HL-60/S4 treated with retinoic acid at 250 ng/mL for 4 days and 3 days (cell line): ENCODE measurements at regions not wholly inside any gene's neighbourhood (a gene's known extent, or its start where the extent isn't known, plus 50 kb on each side); places are given as distances from the start of the nearest gene placed in this dataset.
"Not testable (repeated sequence)": the region's sequence is repeated elsewhere in the genome, so short reads cannot be mapped to it uniquely, and the experiment has no call there.

ENCODE experiments used
- in situ Hi-C: fragments of 300-500 bp; cut with MboI; formaldehyde crosslinking; loops from 2 replicates; pipeline ENCODE4 v1.7.0; 2022; ENCODE audit warnings: low sequenced_read_pairs

DNA sequence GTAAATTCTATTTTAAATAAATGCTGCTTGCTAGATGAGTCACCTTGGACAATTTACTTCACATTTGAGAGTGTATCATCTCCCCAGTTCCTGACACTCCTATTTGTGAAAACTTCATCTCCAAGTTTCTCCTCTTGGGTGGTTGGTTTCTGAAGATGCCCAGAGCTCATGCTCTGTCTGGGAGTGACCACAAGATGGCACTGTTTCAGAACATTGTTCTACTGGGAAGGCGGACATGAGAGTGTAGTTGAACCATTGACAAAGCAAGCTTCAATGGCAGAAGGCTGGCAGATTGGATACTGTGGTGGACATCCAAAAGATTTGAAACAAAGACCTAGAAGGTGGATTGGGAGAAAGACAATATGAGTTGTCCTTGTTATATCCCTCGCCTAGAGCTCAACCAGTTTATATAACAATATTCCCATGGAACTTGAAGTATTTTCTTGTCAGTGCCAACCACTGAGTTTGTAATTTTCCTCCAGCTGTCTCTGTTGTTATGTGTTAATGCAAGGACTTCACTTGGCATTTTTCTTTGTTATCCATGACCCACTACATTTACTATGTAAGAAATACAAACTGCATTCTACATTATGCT lies 234.3 kb upstream of the ANKH start:
- in situ Hi-C loops = no loop called here

DNA sequence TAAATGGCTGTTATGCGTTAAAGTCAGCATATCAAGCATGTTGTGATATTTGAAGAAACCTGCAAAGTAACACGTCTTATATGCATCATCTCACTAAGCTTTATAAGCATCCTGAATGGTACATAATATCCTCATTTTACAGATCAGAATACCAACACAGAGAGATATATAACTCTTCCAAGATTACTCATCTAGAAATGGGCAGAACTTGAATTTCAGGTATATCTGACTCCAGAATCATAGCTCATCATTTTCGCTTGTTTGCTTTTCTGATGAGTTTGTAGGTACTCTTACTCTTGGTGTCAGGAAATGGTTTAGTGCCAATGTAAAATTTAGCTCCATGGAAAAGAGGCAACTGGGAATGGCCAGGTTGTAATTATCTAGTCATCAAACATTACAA lies 232.3 kb upstream of the ANKH start:
- in situ Hi-C loops = no loop called here

DNA sequence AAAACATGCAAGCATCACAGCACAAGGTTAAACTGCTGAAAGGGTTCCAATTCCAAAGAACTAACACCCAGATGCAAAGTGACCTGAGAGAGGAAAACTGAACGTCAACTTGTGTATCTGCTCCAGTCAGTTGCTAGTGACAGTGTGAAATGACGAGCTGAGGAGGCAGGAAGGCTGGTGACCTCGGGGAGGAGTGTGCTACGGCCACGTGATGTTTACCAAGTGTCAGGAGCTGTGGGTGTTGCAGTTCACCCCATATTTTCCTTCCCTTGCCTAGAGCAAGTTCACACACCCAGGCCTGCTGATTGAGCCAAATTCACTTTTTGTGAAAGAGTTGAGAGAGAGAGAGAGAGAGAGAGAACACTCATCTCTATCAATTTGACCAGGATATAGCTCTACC lies 231.6 kb upstream of the ANKH start:
- in situ Hi-C loops = no loop called here

DNA sequence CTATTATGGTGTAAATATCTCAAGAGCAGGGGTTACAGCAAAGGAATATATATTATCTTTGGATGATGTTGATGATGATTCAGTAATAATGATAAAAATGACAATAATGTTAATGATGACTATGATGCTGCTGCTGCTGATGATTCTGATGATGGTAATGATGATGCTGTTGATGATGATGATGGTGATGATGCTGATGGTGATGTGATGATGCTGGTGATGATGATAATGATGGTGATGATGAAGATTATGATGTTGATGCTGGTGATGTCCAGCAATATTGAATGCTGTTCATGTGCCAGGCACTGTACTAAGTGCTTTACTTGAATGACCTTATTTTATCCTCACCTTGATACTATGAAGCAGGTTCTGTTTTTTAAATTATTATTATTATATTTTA lies 226.0 kb upstream of the ANKH start:
- in situ Hi-C loops = no loop called here

DNA sequence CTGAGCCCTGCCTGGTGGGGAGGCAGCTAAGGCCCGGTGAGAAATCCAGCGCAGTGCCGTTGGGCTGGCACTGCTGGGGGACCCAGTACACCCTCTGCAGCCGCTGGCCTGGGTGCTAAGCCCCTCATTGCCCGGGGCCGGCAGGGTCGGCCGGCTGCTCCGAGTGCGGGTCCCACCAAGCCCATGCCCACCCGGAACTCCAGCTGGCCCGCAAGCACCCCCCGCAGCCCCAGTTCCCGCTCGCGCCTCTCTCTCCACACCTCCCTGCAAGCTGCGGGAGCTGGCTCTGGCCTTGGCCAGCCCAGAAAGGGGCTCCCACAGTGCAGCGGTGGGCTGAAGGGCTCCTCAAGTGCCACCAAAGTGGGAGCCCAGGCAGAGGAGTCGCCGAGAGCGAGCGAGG lies 225.1 kb upstream of the ANKH start:
- in situ Hi-C loops = not testable (repeated sequence)

DNA sequence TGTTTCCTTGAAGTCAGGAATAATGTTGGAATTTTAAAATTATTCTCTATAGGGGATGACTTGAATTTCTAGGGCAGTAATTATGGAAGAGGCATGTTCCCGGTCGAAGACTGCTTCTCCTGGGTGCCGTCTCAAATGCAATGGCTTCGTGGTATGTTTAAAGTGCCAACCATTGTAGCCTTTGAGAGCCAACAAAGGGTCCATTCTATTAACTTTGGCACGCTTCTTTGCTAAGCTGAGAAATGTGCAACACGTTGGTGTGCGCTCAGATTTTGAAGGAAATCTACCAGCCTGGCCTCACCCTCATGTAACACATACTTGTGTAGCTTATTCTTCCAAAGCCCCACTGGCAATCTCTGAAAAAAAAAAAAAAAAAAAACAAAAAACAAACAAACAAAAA lies 221.2 kb upstream of the ANKH start:
- in situ Hi-C loops = no loop called here

DNA sequence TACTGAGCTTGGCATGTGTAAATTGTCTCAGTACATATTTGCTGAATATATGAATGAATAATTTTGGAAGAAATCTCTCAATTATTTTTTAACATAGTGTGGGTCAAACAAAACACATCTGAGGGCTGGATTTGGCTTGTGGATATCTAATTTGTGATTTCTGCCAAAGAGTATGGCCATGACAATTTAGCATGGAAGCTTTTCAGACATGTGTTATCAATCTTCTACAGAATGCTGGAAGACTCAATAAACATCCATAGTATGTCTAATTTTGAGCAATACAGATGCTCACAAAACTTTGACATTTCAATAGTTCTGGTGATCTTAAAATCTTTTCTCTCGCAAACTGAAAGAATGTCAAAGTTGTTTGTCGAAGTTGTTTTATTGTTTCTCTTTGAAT lies 214.1 kb upstream of the ANKH start:
- in situ Hi-C loops = no loop called here

DNA sequence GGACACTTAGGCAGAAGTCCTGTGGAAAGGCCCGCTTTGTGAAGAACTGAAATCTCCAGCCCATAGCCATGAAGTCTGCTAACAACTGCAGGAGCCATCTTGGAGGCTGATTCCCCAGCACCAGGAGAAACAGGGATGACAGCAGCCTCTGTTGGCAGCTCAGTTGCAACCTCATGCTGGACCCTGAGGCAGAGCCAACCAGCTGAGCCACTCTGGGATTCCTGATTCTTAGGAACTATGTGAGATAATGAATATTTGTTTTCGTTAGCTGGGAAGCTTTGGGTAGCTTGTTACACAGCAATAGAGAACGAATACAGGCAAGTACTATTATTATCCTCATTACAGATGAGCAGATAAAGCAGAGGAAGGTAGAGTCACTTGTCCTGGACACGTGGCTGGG lies 210.5 kb upstream of the ANKH start:
- in situ Hi-C loops = no loop called here

DNA sequence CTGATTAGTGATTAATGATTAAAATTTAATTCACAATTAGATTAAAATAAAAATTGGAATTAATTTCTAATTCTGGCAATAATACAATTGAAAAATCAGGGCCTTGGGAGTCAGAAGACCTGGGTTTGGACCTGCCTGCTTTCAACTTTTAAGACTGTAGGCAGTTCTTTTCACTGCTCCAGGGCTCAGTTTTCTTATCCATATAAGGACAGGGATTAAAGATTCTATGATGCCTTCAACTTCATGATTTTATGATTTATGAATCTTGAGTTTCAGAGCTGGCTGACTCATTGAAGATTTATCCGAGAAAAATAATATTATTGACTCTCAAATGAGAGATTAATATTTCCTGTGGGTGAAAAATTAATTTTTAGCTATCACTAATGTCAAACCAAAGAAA lies 208.6 kb upstream of the ANKH start:
- in situ Hi-C loops = no loop called here

DNA sequence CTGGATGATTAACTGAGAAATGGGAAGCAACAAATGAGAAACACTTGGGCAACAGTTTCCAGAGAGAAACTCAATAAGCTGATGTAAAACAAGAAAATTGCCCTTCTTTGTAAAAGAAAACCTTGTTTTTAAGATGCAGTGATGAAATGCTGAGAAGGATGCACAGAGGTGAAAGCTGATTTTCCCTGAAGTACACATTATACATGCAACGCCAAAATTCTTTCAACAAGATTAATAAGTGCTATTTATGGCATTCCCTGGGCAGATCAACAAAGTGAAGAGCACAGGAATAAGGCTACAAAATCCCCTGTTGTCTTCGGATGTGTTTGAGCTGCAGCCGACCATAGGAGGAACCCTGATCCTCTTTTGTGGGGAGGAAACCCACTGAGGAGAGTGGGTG lies 208.0 kb upstream of the ANKH start:
- in situ Hi-C loops = no loop called here

DNA sequence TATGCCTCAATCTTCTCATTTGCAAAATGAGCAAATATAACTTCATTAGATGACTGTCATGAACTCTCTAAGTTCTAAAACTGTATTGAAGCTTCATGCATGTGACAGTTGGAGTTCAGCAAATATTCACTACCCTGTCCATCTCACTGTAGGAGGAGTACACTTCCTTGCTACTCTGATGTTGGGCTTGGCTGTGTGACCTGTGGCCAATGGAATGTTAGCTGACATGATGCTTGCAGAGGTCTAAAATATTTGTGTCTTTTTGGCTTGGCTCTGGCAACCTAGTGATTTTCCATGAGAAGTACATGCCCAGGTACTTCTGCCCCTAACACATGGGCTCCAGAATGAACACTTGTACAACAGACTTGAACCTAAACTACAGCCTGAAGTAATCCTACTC lies 203.1 kb upstream of the ANKH start:
- in situ Hi-C loops = no loop called here

DNA sequence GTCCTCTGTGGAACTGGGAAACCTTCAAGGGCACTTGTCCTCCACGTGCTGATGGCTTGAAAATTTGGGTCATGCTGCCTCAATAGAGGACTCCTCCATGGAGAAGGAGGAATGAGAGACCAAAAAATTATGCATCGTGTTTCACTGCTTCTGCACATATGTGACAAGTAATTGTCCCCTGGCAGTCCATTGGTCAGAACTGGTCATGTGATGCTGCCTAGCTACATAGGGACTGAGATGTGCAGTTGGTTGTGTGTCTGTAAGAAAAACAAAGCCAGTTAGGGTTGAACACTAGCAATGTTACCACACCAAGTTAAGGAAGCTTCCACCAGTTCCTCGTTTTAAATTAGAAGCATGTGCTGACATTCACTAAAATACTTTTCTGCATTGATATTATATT lies 201.9 kb upstream of the ANKH start:
- in situ Hi-C loops = no loop called here

DNA sequence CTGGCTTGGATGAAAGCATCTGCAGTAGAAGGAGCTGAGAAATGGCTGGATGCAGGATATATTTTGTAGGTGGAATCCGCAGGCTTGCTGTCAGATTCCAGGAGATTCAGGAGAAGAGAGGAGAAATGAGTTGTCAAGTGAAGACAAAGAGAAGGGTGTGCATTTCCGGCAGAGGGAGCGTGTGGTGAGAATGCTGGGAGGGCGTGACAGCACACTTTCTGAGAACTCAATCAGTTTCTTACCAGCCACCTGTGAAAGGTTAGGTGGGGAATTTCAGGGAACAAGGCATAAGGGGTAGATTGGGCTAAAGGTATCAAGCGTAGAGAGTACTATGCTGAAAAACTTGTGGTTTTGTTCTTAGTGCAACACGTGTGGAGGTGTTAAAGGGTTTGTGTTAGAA lies 199.3 kb upstream of the ANKH start:
- in situ Hi-C loops = no loop called here

DNA sequence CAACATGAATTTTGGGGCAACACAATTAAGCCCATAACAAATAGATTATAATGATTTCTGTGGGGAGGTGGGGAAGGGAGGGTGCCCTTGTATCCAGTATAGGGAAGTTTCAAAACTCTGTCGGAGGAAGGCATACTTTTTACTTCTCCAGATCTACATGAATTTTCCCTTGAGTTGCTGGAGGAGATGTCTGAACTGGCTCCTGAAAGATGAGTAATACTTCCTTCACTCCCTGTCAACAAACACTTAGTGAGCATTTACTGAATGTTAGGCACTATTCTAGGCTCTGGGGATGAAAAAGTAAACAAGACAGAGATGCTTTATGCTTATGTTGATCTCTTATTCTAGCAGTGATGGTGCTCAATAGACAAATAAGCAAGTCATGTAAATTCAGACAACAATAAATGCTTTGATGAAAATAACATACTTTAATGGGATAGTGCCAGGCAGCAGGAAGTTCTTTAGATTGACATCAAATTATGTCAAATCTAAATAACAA lies 197.9 kb upstream of the ANKH start:
- in situ Hi-C loops = no loop called here

DNA sequence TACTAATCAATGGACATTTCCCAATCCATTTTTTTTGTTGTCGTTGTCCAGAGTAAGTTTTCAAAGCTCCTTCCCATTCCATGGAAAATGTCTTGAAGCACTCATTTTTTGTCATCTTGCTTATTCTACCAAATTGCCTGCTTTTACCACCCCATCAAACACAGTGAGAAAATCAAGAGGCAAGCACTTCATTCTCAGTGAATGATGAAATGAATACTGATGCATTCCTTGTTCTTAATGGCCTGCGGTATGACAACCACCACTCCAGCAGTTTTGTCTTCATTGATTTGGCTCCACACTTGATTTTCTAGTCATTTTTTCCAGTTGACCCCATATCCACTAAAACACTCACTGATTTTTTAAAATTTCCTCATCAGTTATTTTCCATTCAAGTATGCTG lies 193.5 kb upstream of the ANKH start:
- in situ Hi-C loops = no loop called here

DNA sequence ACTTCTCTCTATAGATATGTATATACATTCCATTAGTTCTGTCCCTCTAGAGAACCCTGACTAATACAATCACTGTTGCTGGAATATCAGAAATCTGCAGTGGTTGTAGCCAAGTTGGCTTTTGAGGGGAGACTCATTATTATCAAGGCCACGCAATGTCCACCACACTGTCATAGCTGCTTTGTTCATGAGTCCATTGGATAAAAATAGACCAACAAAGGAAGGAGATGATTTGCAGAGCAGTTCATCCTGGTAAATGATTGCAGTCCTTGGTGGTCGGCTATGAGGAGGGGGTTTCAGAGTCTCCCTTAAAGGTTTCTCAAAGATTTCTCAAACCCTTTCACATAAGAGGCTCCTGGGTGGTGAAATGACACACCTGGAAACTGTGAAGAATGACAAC lies 192.8 kb upstream of the ANKH start:
- in situ Hi-C loops = no loop called here

DNA sequence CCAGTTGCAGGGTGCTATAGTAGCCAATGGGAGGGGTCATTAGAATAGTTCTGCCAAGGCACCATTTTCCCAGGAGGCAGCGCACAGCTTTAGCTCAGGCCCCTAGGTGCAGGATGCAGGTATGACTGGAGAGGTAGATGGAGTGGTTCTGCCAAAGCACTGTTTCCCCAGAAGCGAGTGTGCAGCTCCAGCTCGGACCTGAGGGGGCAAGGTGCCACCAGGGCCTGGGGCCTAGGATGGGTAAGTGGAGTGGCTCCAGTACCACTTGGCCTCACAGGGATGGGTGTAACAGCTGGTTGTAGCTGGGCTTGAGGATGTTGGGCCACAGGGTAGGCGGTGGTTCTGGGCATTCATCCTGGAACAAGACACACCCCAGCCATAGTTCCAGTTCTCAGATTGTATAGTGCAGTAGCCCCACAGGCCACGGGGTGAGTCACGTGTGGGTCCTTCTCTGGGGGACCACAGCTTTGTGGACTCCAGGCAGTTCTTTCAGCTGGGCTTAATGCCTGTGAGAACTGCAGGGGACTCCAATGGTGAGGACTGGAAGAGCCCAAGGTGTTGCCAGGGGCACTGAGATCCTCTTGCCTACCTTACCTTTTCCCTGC lies 185.5 kb upstream of the ANKH start:
- in situ Hi-C loops = no loop called here

DNA sequence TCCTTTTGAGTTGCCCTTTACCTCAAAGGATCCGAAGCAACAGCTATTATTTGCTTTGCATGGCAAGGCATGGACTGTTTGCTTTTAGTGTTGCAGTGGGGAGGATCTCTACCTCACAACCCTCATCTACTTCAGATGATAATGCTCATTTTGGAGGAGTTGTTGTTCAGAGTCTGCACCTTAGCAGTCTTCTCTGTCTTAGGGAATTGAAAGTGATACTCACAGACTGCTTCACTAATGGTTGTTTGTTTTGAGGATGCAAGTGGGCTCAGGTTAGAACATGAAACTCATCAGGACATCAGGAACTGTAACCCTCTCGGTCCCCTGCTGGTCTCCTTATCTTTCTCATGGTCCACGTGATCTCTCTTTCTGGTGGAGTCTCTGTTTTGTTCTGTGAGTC lies 172.9 kb upstream of the ANKH start:
- in situ Hi-C loops = no loop called here

DNA sequence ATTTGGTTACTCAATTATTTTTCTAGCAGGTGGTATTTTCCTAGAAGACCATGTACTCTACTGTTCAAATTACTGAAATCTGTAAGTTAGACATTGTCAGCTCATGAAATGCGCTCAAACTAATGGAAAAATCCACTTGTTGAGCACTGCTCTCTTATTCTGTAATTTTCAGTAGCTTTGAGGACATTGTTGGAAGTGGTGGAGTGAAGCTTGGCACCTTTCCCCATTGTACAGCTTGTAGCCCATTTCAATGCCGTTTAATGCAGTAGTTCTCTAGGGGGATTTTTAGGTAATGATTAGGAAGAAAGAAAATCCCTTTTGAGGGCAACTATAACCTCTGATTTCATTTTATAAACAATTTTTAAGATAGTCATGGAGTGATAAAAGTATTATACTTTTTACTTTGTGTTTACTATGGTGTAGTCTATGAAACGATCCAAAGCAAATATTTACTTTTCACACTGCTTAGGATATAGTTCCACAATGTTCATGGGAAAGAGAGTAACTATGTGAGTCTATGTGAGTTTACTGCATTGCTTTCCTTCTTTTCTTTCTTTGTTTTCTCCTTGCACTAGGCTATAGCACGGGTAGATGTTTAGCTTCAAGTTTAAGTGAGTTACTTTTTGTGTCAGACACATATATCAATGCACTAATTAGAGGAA lies 165.8 kb upstream of the ANKH start:
- in situ Hi-C loops = no loop called here

DNA sequence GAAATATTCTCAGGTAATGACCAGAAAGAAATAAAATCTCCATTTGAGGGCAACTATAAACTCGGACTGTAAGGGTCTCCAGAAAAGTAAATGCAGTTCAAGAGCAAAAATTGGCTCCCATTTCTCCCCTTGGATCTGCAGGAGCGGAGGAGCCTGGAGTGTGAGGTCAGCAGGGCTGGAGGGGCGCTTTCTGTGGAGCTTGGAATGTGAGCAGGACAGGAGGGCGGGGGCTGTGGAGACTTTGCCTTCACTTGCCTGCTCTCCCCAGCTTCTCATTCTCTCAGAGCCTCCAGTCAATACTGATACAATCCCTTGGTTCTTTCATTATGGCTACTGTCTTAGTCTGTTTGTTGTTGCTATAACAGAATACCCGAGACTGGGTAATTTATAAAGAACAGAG lies 162.8 kb upstream of the ANKH start:
- in situ Hi-C loops = no loop called here

DNA sequence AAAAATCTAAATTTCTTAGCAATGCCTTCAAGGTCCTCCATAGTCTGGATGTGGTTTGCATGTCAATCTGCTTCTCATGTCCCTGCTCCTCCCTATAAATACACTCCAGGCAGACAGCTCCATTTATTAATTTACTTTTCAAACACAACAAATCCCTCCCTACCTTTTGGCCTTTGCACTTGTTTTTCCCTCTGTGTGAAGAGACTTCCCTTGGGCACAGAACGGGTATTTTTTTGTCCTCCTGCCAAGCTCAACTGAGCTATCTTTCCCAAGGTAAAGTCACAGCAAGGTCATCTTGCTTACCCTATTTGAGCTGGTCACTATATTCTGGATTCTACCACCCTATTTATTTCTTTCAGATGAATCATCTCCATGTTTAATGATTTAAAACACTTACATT lies 159.6 kb upstream of the ANKH start:
- in situ Hi-C loops = no loop called here

DNA sequence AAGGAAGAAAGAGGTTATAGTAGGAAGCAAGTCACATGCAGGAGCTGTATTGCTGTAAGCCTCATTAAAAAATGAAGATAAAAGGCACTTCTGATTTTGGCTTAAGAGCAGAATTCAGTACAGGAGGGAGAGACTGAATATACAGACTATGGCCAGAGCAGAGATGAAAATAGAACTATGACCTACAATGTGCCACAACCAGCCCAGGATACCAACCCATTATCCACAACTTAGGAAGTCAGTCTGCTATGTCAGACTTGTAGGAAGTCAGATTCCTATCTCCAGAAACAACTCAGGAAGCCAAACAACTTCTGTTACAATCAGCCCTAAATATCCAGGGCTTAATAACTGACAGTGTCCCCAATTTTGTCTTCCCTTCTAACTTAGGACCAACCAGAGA lies 156.2 kb upstream of the ANKH start:
- in situ Hi-C loops = no loop called here

DNA sequence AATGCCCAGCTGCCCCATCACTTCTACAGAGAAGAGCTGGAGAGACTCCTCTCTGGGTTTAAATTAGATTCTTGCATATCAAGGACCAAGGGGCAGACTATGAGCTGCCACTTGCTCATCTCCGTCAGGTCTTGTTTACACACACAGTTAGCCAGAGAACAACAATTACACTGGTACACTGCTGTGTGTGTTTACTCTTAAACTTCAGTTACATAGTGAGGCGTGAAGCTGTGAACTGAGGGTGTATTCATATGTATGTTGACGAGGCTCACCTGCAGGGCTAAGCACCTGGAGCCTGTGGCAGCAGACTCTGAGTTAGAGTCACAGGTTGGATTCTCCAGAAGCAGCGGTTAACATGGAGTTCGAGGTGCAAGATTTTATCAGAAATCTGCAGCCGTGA lies 155.4 kb upstream of the ANKH start:
- in situ Hi-C loops = no loop called here
